ENCODE measurements at regions not wholly inside any gene's neighbourhood (a gene's known extent, or its start where the extent isn't known, plus 50 kb on each side); places are given as distances from the start of the nearest gene placed in this dataset.

DNA sequence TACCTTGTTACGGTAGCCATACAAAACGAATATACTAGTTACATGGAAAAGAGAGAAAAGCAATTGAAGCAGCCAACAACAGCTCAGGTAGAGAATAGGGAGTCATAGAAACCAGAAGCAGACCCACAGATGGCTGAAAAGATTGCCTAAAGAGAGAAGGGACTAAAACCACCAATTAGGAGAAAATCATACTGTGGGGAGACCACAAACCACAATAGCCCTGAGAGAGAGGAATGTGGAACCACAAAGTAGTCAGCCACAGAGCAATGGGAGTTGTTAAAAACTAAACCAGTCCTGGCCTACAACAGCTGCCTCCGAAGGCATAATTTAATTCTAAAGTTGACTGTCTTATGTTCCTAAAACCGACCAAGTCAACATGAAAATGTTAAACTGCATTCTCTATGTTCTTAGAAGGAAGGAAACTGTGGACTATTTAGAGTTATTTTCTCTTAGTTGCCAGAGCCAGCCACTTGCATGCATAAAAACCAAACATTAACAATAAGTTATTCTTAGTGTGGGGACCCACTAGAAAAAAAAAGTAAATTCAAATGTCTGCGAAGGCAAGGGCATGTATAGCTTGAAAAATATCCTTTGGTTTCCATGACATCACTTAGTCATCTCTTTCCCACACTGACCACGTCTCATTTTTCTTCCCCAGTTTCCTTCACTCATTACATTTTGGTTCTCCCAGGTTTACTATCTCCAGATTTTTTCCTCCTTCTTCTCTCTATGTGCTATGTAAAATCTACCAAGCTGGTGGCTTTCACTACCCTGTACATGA is 398.1 kb downstream of the NOVA1 start:
- TF ChIP-seq, protein P1, sequence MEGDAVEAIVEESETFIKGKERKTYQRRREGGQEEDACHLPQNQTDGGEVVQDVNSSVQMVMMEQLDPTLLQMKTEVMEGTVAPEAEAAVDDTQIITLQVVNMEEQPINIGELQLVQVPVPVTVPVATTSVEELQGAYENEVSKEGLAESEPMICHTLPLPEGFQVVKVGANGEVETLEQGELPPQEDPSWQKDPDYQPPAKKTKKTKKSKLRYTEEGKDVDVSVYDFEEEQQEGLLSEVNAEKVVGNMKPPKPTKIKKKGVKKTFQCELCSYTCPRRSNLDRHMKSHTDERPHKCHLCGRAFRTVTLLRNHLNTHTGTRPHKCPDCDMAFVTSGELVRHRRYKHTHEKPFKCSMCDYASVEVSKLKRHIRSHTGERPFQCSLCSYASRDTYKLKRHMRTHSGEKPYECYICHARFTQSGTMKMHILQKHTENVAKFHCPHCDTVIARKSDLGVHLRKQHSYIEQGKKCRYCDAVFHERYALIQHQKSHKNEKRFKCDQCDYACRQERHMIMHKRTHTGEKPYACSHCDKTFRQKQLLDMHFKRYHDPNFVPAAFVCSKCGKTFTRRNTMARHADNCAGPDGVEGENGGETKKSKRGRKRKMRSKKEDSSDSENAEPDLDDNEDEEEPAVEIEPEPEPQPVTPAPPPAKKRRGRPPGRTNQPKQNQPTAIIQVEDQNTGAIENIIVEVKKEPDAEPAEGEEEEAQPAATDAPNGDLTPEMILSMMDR (IDR thresholded peaks at IDR 0.05; ENCODE audit: poor library complexity, severe bottlenecking): no peak
- no peak for TF ChIP-seq EZH2 (IDR thresholded peaks at IDR 0.05; ENCODE audit: borderline replicate concordance, insufficient read depth, low read length, poor library complexity, severe bottlenecking)
- no peak for TF ChIP-seq SMC3 (conservative IDR thresholded peaks at IDR 0.05; ENCODE audit: poor library complexity)
- no peak for TF ChIP-seq RAD21 (conservative IDR thresholded peaks at IDR 0.05)
- no peak for TF ChIP-seq EP300 (conservative IDR thresholded peaks at IDR 0.05; ENCODE audit: poor library complexity, severe bottlenecking)
- TF ChIP-seq, protein P2, sequence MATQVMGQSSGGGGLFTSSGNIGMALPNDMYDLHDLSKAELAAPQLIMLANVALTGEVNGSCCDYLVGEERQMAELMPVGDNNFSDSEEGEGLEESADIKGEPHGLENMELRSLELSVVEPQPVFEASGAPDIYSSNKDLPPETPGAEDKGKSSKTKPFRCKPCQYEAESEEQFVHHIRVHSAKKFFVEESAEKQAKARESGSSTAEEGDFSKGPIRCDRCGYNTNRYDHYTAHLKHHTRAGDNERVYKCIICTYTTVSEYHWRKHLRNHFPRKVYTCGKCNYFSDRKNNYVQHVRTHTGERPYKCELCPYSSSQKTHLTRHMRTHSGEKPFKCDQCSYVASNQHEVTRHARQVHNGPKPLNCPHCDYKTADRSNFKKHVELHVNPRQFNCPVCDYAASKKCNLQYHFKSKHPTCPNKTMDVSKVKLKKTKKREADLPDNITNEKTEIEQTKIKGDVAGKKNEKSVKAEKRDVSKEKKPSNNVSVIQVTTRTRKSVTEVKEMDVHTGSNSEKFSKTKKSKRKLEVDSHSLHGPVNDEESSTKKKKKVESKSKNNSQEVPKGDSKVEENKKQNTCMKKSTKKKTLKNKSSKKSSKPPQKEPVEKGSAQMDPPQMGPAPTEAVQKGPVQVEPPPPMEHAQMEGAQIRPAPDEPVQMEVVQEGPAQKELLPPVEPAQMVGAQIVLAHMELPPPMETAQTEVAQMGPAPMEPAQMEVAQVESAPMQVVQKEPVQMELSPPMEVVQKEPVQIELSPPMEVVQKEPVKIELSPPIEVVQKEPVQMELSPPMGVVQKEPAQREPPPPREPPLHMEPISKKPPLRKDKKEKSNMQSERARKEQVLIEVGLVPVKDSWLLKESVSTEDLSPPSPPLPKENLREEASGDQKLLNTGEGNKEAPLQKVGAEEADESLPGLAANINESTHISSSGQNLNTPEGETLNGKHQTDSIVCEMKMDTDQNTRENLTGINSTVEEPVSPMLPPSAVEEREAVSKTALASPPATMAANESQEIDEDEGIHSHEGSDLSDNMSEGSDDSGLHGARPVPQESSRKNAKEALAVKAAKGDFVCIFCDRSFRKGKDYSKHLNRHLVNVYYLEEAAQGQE (IDR thresholded peaks at IDR 0.05; ENCODE audit: borderline replicate concordance): no peak
- no peak for TF ChIP-seq TAF1 (IDR thresholded peaks at IDR 0.05; ENCODE audit: low read depth)
- no peak for TF ChIP-seq POLR2AphosphoS5 (IDR thresholded peaks at IDR 0.05)
- TF ChIP-seq MXI1 (conservative IDR thresholded peaks at IDR 0.05; ENCODE audit: poor library complexity, severe bottlenecking): no peak

Data from neural cell (in vitro differentiated cells).